ENCODE measurements at regions not wholly inside any gene's neighbourhood (a gene's known extent, or its start where the extent isn't known, plus 50 kb on each side); places are given as distances from the start of the nearest gene placed in this dataset.

- no peak for DNase-seq
Measured at GRCh38 chr22:22035203-22035602, 52.6 kb upstream of the TOP3B start.

GRCh38 chr22:22034469-22035132 lies 52.0 kb upstream of the TOP3B start:
- DNase-seq: no peak

GRCh38 chr22:22033803-22034468 lies 51.3 kb upstream of the TOP3B start:
- DNase-seq: no peak

- DNase-seq: no peak
Measured at GRCh38 chr22:22032906-22033802, 50.6 kb upstream of the TOP3B start.

- DNase-seq: no peak
Measured at GRCh38 chr22:22032099-22032905, 49.7 kb upstream of the TOP3B start.

All from hematopoietic multipotent progenitor cell treated with erythropoietin and hydrocortisone succinate and interleukin-3 and kit ligand, for 4 days (in vitro differentiated cells).